ENCODE measurements at regions not wholly inside any gene's neighbourhood (a gene's known extent, or its start where the extent isn't known, plus 50 kb on each side); places are given as distances from the start of the nearest gene placed in this dataset.

GRCh38 chr6:93975159-93975558 lies 555.8 kb upstream of the EPHA7 start:
- TF ChIP-seq CTCF (IDR thresholded peaks at IDR 0.05) (no peak), EP300 (IDR thresholded peaks at IDR 0.05) (no peak), POLR2A (IDR thresholded peaks at IDR 0.05) (no peak)

Measured in ovary (tissue), 3 donors.